HCT116 (cell line): ENCODE measurements at regions not wholly inside any gene's neighbourhood (a gene's known extent, or its start where the extent isn't known, plus 50 kb on each side); places are given as distances from the start of the nearest gene placed in this dataset.

Source experiments
- ATAC-seq: fragments of 200-7000 bp; cut with Tn5 transposase; 2 replicates; pipeline ENCODE4 v1.9.1; 2020; ENCODE audit warnings: mild to moderate bottlenecking, moderate library complexity
- BruUV-seq: library from RNA; stranded (reverse); fragments of 400-500 nt; replicated peaks from 2 replicates; lab custom pipeline; 2021; lab: Mats Ljungman, UMichigan
- CTCF ChIA-PET: fragments of 300-600 bp; sonication (Branson Sonifier 250); formaldehyde crosslinking; loops from one replicate; lab custom pipeline; 2021; ENCODE audit warnings: antibody characterized with exemption; lab: Charles Lee
- POLR2A ChIA-PET: fragments of 300-600, 350-600 bp; sonication (Branson Sonifier 250); formaldehyde crosslinking; loops from one replicate; lab custom pipeline; 2021; ENCODE audit warnings: antibody characterized with exemption; lab: Charles Lee
- RAD21 ChIA-PET, 2 experiments: fragments of 300-600 bp; sonication (Branson Sonifier 250); formaldehyde crosslinking; loops; one replicate each; lab custom pipeline; 2023; ENCODE audit warnings: low total read pairs in 2 of 2; ENCODE audit not compliant: uncharacterized antibody in 2 of 2, unreplicated experiment in 2 of 2, low non-redundant PET in 1 of 2; lab: Charles Lee
- DNase-seq: peaks from one replicate; pipeline ENCODE4 v3.0.0-alpha.2; 2010; ENCODE audit warnings: low read depth, low spot score
- H2AFZ ChIP-seq: fragments of 200-600 bp; shearing (Covaris generic), sonication (generic); 2 replicates; pipeline ENCODE4 v1.6.1; 2017; ENCODE audit warnings: low read depth, mixed run types, mixed read lengths, antibody characterized with exemption, low read length; ENCODE audit not compliant: poor library complexity, severe bottlenecking
- H3K27ac ChIP-seq: 2 replicates; pipeline ENCODE4 v1.5.1; 2012; ENCODE audit warnings: low read depth, low read length
- H3K27me3 ChIP-seq: fragments of 200-600 bp; sonication (generic); 2 replicates; pipeline ENCODE4 v1.6.1; 2016; ENCODE audit warnings: mixed run types, low read length, mixed read lengths; ENCODE audit not compliant: insufficient read depth
- H3K36me3 ChIP-seq, 2 experiments: fragments of 200-500 bp in 1 of 2; fragments of 200-600 bp in 1 of 2; sonication (Bioruptor generic) in 1 of 2; sonication (generic) in 1 of 2; 2 replicates each; pipeline versions ENCODE4 v1.5.1 to v1.6.1; 2014 to 2016; ENCODE audit warnings: low read length in 2 of 2, inconsistent platforms in 1 of 2, mixed read lengths in 1 of 2, mixed run types in 1 of 2; ENCODE audit not compliant: insufficient read depth in 2 of 2, control insufficient read depth in 1 of 2
- H3K4me1 ChIP-seq, 2 experiments: fragments of 200-600 bp in 1 of 2; sonication (generic) in 1 of 2; 2 replicates each; pipeline versions ENCODE4 v1.5.1 to v1.6.1; 2012 to 2017; ENCODE audit warnings: low read length in 2 of 2, inconsistent platforms in 1 of 2, mild to moderate bottlenecking in 1 of 2, mixed read lengths in 1 of 2, mixed run types in 1 of 2, moderate library complexity in 1 of 2; ENCODE audit not compliant: insufficient read depth in 2 of 2, control insufficient read depth in 1 of 2
- H3K4me2 ChIP-seq: fragments of 200-600 bp; sonication (generic); 2 replicates; pipeline ENCODE4 v1.6.1; 2017; ENCODE audit warnings: mixed run types, low read length, mixed read lengths
- H3K4me3 ChIP-seq, 2 experiments: fragments of 200-600 bp in 1 of 2; sonication (generic) in 1 of 2; replicated peaks in 1 of 2; 2 replicates each; pipeline ENCODE4 v1.5.1; 2011 to 2016; ENCODE audit warnings: low read length in 2 of 2, control low read depth in 1 of 2, low read depth in 1 of 2, mild to moderate bottlenecking in 1 of 2, mixed read lengths in 1 of 2, mixed run types in 1 of 2
- H3K79me2 ChIP-seq: fragments of 200-600 bp; sonication (generic); 2 replicates; pipeline ENCODE4 v1.6.1; 2017; ENCODE audit warnings: mild to moderate bottlenecking, mixed run types, low read length, moderate library complexity, mixed read lengths; ENCODE audit not compliant: insufficient read depth
- H3K9ac ChIP-seq: fragments of 200-600 bp; sonication (generic); 2 replicates; pipeline ENCODE4 v1.6.1; 2016; ENCODE audit warnings: low read length, mixed read lengths
- H3K9me2 ChIP-seq: fragments of 200-600 bp; sonication (generic), shearing (Covaris generic); 2 replicates; pipeline ENCODE4 v1.6.1; 2017; ENCODE audit warnings: mixed run types, mild to moderate bottlenecking, moderate library complexity; ENCODE audit not compliant: insufficient read depth
- H3K9me3 ChIP-seq, 2 experiments: fragments of 200-500 bp in 1 of 2; fragments of 200-600 bp in 1 of 2; sonication (Bioruptor generic) in 1 of 2; sonication (generic) in 1 of 2; 2 replicates each; pipeline ENCODE4 v1.6.1; 2014 to 2017; ENCODE audit warnings: low read length in 2 of 2, mixed read lengths in 2 of 2, inconsistent platforms in 1 of 2, low read depth in 1 of 2, mild to moderate bottlenecking in 1 of 2, mixed run types in 1 of 2, moderate library complexity in 1 of 2; ENCODE audit not compliant: control insufficient read depth in 1 of 2, insufficient read depth in 1 of 2
- H4K20me1 ChIP-seq: fragments of 200-600 bp; sonication (generic), shearing (Covaris generic); 2 replicates; pipeline ENCODE4 v1.6.1; 2017; ENCODE audit warnings: mixed run types, mild to moderate bottlenecking, moderate library complexity; ENCODE audit not compliant: insufficient read depth
- CTCF ChIP-seq, 3 experiments: fragments of 200-600 bp in 1 of 3; sonication (generic) in 1 of 3; IDR thresholded peaks in 2 of 3; conservative IDR thresholded peaks in 1 of 3; 2 replicates each; pipeline ENCODE4 v1.5.1; 2012 to 2017; ENCODE audit warnings: low read depth in 2 of 3, low read length in 2 of 3, antibody characterized with exemption in 1 of 3, borderline replicate concordance in 1 of 3, control low read depth in 1 of 3, mild to moderate bottlenecking in 1 of 3, mixed read lengths in 1 of 3, mixed run types in 1 of 3, moderate library complexity in 1 of 3; ENCODE audit not compliant: insufficient read depth in 1 of 3
- EZH2phosphoT487 ChIP-seq: fragments of 200-600 bp; IDR thresholded peaks from 2 replicates; pipeline ENCODE4 v1.6.1; 2018; ENCODE audit warnings: antibody characterized with exemption, borderline replicate concordance
- POLR2AphosphoS5 ChIP-seq: IDR thresholded peaks from 2 replicates; pipeline ENCODE4 v1.6.1; 2011; ENCODE audit warnings: mild to moderate bottlenecking, low read depth, low read length, moderate library complexity
- RAD21 ChIP-seq: IDR thresholded peaks from 2 replicates; pipeline ENCODE4 v1.6.1; 2012; ENCODE audit warnings: low read depth, mild to moderate bottlenecking
- SRF ChIP-seq: IDR thresholded peaks from 2 replicates; pipeline ENCODE4 v1.6.1; 2012; ENCODE audit warnings: low read depth
- YY1 ChIP-seq: IDR thresholded peaks from 2 replicates; pipeline ENCODE4 v1.6.1; 2011; ENCODE audit warnings: low read length, low read depth, moderate library complexity, mild to moderate bottlenecking; ENCODE audit not compliant: insufficient replicate concordance; ENCODE audit errors: extremely low read depth
- ZBTB33 ChIP-seq: IDR thresholded peaks from 2 replicates; pipeline ENCODE4 v1.6.1; 2011; ENCODE audit warnings: mild to moderate bottlenecking, low read length, moderate library complexity; ENCODE audit not compliant: insufficient replicate concordance; ENCODE audit errors: extremely low read depth
- ZNF274 ChIP-seq: fragments of 200-500 bp; sonication (Bioruptor generic); IDR thresholded peaks from 2 replicates; pipeline ENCODE4 v1.6.1; 2014; ENCODE audit warnings: mild to moderate bottlenecking, low read depth, low read length, inconsistent platforms
- intact Hi-C: fragments of 100-400 bp; cut with micrococcal nuclease; formaldehyde crosslinking; loops from 2 replicates; pipeline ENCODE4 v1.10.0; 2022
- TF ChIP-seq, protein P1 (sequence below): IDR thresholded peaks from 2 replicates; pipeline ENCODE4 v1.6.1; 2012
- TF ChIP-seq, protein P2 (sequence below): IDR thresholded peaks from 2 replicates; pipeline ENCODE4 v1.6.1; 2012; ENCODE audit warnings: low read depth

DNA sequence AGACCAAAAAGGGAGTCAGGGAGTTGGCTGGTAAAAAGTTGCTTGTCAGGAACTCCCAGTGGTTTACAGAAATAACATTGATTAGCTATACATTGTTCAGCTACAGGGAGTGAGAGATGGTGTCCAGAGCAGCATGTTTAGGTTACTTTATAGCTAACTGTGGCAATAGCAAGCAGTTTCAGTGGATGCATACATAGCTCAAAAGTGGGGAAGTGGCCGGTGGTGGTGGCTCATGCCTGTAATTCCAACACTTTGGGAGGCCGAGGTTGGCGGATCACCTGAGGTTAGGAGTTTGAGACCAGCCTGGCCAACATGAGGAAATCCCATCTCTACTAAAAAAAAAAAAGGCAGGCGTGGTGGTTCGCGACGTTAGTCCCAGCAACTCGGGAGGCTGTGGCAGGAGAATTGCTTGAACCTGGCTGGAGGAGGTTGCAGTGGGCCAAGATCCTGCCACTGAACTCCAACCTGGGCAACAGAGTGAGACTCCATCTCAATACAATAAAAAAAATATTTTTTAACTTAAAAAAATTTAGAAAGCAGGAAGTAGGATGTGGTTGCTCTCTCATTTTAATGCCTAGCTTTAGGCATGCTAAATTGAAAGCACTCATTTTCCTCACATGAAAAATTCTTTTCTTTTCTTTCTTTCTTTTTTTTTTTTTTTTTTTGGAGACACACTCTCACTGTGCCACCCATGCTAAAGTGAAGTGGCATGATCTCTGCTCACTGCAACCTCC, 109.7 kb downstream of the PPIAL4G start:
- no peak overlapping the region for H3K9ac ChIP-seq
- RAD21 ChIA-PET = no interaction called here
- intact Hi-C loops = no loop called here
- no peaks in the 10 kb centered on the region for H3K9me3 ChIP-seq
- TF ChIP-seq CTCF (IDR thresholded peaks at IDR 0.05 in 2 of 3, conservative IDR thresholded peaks at IDR 0.05 in 1 of 3; ENCODE audit: borderline replicate concordance in 1 of 3, insufficient read depth in 1 of 3, low read depth in 2 of 3, low read length in 2 of 3) = no peak
- TF ChIP-seq POLR2AphosphoS5 = no peak
- no peak for TF ChIP-seq ZBTB33
- TF ChIP-seq, protein P1, sequence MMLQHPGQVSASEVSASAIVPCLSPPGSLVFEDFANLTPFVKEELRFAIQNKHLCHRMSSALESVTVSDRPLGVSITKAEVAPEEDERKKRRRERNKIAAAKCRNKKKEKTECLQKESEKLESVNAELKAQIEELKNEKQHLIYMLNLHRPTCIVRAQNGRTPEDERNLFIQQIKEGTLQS = no peak
- no peak for TF ChIP-seq SRF
- TF ChIP-seq ZNF274 = no peak
- TF ChIP-seq RAD21 = no peak
- TF ChIP-seq, protein P2, sequence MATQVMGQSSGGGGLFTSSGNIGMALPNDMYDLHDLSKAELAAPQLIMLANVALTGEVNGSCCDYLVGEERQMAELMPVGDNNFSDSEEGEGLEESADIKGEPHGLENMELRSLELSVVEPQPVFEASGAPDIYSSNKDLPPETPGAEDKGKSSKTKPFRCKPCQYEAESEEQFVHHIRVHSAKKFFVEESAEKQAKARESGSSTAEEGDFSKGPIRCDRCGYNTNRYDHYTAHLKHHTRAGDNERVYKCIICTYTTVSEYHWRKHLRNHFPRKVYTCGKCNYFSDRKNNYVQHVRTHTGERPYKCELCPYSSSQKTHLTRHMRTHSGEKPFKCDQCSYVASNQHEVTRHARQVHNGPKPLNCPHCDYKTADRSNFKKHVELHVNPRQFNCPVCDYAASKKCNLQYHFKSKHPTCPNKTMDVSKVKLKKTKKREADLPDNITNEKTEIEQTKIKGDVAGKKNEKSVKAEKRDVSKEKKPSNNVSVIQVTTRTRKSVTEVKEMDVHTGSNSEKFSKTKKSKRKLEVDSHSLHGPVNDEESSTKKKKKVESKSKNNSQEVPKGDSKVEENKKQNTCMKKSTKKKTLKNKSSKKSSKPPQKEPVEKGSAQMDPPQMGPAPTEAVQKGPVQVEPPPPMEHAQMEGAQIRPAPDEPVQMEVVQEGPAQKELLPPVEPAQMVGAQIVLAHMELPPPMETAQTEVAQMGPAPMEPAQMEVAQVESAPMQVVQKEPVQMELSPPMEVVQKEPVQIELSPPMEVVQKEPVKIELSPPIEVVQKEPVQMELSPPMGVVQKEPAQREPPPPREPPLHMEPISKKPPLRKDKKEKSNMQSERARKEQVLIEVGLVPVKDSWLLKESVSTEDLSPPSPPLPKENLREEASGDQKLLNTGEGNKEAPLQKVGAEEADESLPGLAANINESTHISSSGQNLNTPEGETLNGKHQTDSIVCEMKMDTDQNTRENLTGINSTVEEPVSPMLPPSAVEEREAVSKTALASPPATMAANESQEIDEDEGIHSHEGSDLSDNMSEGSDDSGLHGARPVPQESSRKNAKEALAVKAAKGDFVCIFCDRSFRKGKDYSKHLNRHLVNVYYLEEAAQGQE = no peak
- TF ChIP-seq YY1 = no peak
- TF ChIP-seq EZH2phosphoT487 = no peak
- ATAC-seq (no peak), DNase-seq (no peak)
- H3K4me1 ChIP-seq = peaks cover 0 to 19% of the 10 kb centered on the region in 2 experiments; a peak in 3 of 4 replicates
- H4K20me1 ChIP-seq = no peaks in the 10 kb centered on the region
- H3K27ac ChIP-seq = no peak overlapping the region
- H3K9me2 ChIP-seq = no peaks in the 10 kb centered on the region
- H3K4me2 ChIP-seq = 0 out of 2 replicates have a peak overlapping the region, but pooled peaks have one; percentile 4
- CTCF ChIA-PET = interaction anchor here (0.7 to 1.0 kb wide), 2 partner anchors 9 to 15 kb away, joined by 3 to 5 read pairs; no protein-coding TSS in a partner anchor
- POLR2A ChIA-PET = interaction anchor here (0.8 to 2.6 kb wide), 4 partner anchors 9 to 110 kb away, joined by 3 to 10 read pairs (median 6); no protein-coding TSS in a partner anchor
- H2AFZ ChIP-seq = peak overlapping the region; percentile 54
- no TSS peak for BruUV-seq
- H3K36me3 ChIP-seq = no peaks in the 10 kb centered on the region
- no peak overlapping the region for H3K4me3 ChIP-seq
- no peaks in the 10 kb centered on the region for H3K79me2 ChIP-seq
- H3K27me3 ChIP-seq = no peaks in the 10 kb centered on the region
